ENCODE measurements at regions not wholly inside any gene's neighbourhood (a gene's known extent, or its start where the extent isn't known, plus 50 kb on each side); places are given as distances from the start of the nearest gene placed in this dataset.

DNA sequence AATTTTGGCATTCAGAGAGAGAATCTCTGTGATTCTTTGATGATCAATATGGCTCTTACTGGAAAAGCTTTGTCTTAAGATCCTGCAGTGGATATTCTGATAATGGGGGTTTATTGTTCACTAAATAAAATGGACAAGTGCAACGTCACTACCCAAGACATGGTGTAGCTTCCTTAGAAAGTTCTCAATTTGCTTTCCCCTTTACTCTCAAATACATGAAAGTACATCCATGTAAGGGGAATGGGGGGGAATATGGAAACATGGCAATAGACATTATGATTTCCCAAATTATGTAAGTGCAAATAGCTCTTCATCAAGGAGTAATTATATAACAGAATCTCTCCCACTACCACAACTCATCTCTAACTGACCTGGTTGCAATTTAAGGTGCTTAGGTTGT lies 126.3 kb upstream of the DPYD start:
- DNase-seq (ENCODE audit: low read depth in 3 of 3, low spot score in 1 of 3), result no peak

DNA sequence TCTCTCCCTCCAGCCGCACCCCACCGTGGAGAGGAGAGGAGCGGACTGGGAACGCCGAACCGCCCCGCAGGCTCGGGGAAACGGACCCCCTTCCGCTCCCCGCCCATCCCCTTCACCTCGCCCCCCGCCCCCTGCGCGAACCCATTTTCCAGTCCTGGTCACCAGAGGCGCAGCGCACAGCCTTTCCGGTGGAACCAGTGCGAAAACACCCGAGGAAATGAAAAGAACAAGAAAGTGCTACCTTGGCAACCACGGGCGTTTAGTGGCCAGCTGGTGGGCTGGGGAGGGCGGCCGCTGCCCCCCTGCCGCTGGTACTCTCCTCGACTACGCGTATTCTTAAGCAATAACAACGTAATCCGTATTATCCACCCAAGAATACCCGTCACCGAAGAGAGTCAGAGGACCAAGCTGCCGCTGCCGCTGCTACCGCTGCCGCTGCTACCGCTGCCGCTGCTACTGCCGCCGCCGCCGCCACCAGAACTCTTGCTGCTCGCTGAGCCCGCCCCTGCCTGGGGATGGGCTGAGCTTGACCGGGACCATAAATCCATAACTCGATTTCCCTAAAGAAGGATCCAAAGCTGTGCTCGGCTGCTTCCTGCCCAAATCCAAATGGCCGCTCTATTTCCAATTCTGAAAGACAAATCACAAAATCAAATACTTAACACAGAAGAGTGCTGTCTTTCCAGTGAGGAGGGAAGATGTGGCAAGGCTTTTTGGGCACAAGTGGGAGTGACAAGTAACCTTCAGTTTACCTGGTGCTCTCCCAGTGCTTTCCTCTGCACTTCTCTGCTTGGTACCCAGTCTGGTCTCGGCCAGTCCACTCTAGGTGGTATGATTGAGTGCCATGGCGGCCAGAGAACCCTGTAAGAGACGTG lies 125.2 kb upstream of the DPYD start:
- DNase-seq (ENCODE audit: low read depth in 3 of 3, low spot score in 1 of 3), result no peak

DNA sequence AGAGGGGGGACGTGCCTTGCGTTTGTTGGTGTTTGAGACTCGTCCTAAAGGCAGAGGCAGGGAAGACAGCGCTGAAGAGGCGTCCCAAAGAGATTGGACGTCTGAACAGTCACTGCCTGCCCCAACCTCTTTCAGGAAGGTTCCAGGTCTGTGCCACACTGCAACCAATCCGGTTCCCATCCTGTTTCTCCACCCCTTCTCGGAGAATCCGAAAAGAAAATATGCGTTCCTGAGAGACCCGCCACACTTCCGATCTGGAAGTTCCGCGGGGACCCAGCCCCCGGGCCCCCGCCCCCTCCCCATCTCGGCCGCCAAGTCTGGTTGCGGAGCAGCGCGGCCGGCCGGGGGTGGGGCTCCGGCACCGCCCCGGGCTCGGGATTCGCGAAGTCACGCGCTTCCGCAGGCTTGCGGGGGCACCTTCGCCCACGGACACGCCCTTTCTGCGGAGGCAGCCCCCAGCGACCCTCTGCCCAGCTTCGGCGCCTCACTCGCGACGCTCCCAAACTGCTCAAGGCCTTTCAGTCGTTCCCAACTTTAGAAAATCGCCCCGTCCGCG lies 124.5 kb upstream of the DPYD start:
- no peak for DNase-seq (ENCODE audit: low read depth in 3 of 3, low spot score in 1 of 3)

DNA sequence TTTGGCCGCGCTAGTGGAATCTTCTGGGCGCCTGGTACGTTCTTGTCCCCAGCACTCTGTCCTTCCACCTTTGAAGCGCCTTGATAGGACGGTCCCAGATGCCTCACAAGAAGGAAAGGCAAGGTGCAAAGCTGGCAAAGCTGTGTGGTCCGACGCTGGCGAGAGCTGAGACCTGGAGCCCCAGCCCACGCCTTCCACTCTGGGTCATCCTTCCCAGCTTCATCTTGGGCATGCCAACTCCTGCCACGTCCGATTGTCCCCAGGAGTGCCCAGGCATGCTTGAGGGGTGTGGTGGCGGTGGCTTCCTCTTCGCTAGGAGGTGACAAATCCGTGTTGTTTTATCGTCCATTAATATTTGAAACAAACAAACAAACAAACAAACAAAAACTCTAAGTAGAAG lies 123.9 kb upstream of the DPYD start:
- no peak for DNase-seq (ENCODE audit: low read depth in 3 of 3, low spot score in 1 of 3)

DNA sequence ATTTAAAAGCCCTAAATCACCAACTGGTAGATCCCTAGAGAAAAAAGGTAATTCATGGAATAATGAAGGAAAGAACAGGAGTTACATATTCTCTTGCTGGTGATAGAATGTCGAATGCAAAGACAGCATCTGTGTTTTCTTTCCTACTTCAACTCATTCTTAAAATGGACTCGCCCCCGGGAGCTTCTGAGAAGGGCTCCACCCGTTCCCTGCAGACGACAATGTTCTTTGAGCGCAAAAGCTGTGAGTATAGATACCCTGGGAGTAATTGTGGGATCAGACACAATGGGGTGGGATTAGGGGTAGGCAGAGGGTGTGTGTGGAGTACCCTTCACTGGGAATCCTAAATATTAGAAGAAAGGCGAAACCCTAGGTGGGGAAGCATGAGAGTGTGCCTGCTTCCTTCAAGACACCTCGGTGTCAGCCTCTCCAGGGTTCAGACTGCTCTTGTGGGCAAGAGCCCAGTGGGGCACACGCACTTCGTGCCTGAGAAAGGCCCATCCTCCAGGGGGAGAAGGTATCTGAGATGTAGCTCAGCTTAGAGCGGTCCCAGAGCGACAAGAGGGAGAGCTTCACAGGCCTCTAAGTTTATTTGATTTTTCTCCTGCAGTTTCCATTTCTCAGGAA lies 123.3 kb upstream of the DPYD start:
- no peak for DNase-seq (ENCODE audit: low read depth in 3 of 3, low spot score in 1 of 3)

DNA sequence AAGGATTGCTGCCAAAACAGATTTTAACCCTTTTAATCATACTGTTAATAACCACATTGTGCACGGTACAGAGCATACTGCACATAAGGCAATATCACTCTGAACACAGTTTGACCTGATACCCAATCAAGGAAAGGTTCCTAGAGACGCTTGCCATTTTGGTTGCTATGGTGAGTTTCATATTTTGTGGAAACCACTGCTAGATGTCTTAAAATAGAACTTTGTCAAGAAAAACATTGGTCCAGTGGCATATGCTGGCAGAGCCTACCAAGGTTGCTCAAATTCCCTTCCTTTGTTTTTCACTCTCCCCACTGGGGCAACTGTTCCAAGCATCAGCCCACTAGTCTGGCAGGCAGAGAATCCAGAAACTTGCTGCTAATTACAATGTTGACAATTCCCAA lies 114.8 kb upstream of the DPYD start:
- DNase-seq (ENCODE audit: low read depth in 3 of 3, low spot score in 1 of 3), result no peak

DNA sequence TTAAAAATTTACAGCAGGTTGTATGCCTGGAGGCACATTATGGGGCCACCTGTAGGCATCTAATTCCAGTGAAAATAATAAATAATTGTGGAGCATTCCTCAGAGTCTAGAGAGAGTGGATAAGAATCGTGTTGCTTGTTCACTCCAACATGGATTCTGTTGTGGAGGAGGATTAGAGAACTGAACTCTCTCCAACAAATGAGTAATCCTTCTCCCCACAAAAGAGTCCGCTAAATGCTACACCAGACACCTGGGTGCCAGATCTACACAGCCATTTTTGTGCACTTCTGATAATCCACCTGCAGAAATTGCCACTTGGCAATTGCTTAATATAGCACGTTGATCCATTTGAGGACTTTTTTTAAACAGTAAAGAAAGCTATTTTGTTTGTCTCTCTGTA lies 113.7 kb upstream of the DPYD start:
- no peak for DNase-seq (ENCODE audit: low read depth in 3 of 3, low spot score in 1 of 3)

DNA sequence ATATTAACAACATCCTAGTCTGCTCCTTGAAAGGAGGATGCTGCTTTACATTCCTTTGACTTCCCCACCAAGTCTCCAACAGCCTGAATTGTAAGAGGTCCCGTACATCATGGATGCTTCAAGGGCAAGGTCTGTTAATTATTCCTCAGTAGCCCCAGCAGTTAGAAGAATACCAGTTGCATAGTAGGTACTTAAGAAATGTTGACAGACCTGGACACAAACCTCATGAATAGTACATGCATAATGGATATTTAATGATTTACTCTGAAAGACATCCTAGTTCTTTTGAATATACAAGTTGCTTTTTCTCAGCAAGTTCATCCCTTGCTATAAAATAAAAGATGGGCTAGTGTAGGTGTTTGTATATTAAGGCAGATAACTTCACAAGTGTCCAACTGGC lies 112.1 kb upstream of the DPYD start:
- no peak for DNase-seq (ENCODE audit: low read depth in 3 of 3, low spot score in 1 of 3)

DNA sequence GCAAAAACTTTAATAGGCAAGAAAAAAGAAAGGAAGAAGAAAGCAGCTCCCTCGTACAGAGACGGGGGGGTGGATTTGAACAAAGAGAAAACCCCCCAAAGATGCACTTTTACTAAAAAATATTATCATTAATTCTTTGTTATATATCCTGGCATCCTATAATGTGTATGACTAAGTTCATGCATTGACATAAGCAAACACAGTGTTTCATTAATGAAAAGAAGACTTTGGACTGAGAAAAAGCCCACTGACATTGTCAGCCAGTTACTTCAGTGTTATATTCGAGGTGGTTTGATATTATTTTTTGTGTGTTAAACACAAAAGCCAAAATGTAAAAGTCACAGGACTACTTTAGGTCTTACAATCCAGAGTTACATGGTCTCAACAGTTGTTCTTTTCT lies 110.1 kb upstream of the DPYD start:
- no peak for DNase-seq (ENCODE audit: low read depth in 3 of 3, low spot score in 1 of 3)

DNA sequence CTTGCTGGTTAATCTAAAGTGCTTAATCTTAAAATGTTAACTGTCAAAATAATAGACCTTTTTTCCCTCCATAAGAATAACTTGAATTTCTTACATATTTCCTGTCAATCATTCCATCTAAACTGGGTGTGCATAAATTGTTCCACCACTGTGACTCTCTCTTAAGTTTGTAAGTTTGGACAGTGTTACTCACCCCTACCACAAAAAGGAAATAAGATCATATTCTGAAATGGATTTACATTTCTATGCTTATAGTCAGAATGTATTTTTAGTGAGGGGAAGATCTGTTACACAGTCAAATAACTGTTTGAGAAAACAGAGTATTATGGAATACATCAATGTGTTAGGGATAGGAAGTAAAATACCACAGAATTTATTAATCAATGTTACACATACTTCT lies 109.6 kb upstream of the DPYD start:
- no peak for DNase-seq (ENCODE audit: low read depth in 3 of 3, low spot score in 1 of 3)

DNA sequence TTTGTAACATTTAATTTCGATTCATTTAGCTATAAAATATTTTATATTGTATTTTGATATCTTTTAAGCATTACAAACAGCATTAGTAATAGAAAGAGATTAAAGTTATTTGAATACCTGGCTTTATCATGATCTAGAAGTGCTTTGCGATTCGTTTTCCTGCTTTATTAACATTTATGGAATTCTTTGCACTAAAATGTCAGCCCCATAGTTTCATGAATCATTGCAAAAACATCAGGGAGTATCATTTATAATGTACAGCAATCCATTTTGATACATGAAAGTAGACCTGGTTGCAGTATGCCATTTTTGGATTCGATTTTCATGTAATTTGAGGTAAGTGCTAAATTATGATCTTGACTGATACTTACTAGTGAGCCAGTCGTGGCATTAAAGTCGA lies 108.0 kb upstream of the DPYD start:
- DNase-seq (ENCODE audit: low read depth in 3 of 3, low spot score in 1 of 3), result no peak

DNA sequence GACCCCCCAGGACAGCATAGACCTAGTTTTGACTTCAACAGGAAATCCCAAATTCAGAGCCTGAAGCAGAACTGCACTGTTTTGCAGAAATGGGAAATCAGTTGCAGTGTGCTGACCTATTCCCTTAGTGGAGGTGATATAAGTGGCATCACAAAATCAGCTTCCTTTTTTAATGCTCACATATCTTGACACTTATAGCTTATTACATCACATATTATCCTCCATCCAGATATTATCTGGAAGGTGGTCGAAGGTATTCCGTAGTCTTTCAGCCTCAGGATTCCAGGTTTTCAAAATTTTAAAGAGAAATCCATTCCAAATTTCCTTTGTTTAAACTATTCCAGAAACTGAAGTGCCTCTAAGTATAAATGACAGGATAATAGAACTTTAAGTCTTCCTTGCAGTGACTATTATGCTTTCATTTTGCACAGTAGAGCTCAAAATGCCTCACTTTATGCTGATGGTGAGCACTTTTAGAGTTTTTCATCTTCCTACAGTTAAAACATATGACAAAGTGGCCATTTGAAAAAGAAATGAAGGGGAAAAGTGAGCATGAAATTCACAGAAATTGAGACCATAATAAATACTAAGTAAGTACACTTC lies 106.4 kb upstream of the DPYD start:
- DNase-seq (ENCODE audit: low read depth in 3 of 3, low spot score in 1 of 3), result no peak

DNA sequence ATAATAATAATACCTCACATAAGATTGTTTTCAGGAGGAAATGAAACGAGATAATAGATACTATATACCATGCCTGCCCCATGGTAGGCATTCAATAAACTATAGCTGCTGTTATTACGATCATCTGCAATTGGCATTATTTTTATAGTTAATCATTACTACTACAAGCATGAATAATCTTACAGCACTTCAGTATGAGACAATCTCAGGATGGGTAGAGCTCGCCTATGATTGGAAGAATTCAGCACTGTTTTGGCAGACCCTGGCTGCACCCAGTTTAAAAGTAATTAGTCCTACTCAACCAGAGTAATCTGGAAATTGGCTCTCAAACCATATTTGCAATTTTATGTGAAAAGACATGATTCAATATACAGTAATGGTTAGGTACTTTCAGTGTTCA lies 105.0 kb upstream of the DPYD start:
- no peak for DNase-seq (ENCODE audit: low read depth in 3 of 3, low spot score in 1 of 3)

DNA sequence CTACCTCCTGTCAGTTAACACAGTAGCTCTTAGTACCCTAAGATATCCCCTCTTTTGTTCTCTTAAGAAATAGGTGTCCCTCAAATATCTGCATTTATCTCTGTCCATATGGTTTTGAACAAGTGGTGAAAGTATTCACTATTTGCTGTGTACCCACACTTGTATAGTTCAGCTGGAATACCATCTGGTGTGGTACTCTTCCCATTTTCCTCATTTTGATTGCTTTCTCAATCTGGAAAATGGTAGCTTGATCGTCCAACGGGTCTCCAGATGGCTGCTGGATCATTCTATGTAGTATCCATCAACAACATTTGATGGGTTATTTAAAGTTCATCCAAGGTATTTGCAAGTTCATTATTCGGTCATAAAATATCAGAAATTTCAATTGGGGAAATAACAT lies 100.3 kb upstream of the DPYD start:
- DNase-seq (ENCODE audit: low read depth in 3 of 3, low spot score in 1 of 3), result no peak

DNA sequence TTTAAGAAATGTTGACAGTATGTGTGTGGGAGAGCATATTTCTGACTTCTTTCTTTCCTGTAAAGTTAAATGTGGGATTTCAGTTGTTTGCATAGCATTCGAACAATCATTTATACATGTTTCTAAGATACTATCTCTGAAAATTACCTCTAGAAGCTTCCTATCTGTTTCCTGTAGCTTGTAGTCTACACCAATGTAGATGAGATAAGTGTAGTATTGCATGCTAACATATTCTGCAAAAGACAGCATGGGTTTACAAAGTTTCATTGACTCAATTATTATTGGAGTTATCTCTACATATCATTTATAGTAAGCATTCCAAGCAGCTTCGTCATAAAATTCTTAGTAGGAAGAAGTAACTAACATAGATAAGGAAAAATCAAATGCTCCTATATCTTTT lies 98.9 kb upstream of the DPYD start:
- DNase-seq (ENCODE audit: low read depth in 3 of 3, low spot score in 1 of 3), result no peak

DNA sequence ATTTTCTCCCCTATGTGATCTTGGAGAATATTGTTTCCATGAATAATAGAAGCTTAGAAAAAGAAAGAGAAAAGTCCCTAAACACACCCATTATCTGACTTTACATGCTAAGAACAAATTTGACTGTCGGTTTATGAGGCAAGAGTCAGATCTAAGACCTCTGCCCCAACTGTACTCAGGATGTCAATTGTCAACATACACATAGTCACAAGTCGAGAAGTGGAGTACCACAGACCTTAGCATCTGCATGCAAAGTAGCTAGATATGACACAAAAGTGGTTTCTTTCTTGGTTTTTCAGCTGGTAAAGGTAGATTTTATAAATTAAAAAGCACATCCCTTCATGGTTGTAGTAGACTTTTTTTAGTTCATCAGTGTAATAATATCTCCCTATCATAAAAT lies 97.2 kb upstream of the DPYD start:
- no peak for DNase-seq (ENCODE audit: low read depth in 3 of 3, low spot score in 1 of 3)

DNA sequence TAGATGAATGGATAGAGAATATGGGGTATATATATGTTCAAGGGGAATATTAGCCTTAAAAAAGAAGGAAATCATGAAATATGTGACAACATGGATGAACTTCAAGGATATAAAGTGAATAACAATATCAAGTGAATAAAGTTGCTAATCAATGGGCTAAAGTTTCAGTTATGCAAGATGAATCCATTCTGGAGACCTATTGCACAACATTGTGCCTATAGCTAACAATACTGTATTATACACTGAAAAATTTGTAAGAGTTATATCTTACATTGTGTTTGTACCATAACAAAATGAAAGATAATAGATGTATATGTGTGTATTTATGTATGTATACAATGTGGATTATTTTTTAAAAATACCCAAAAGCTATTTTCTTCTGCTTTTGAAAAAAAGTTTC lies 96.3 kb upstream of the DPYD start:
- no peak for DNase-seq (ENCODE audit: low read depth in 3 of 3, low spot score in 1 of 3)

DNA sequence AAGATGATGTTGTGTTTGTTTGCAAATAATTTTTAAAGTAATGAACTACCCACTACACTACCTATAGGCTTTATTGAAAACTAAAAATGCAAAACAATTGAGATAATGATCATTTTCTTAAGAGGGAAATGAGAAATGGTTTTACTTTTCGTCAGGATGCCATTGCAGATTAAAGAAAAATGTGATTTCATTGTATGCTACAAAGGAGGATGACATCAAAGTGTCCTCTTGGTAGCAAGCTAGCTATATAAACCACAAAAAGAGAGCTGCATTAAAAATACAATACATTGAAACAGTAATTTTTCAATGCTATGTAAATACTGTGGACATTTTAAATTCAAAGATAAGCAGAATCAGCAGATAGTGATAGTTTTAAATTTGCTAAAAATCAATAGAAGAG lies 87.5 kb upstream of the DPYD start:
- no peak for DNase-seq (ENCODE audit: low read depth in 3 of 3, low spot score in 1 of 3)

DNA sequence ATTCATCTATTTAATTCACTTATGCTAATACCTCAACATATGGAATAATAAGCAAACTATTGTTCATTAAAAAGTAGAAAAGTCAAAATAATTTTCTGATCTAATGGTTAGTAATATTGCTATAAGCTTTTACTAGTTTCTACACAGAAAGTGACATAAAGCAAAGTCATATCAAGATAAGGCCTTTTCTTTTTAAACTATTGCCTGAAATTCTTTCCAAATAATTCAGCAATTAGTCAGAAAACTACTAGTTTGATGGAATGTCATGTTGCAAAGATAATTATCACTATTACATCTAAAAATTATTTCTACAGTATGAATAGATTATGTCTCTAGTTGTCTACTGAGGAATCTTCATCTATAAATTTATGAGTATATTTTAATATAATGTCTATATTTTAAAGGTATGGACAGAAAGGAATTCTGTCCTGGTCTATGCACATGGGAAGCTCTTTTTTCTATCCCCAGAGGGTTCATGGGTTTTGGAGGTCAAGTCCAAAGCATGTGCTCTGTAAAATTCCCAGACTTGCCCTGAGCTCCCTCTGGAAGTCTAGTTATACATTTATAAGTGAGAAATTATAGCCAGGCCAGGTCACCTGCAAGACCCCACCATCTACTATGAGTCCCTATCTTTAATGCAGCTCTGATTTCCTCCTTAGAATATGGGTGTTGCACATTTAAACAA lies 84.6 kb upstream of the DPYD start:
- no peak for DNase-seq (ENCODE audit: low read depth in 3 of 3, low spot score in 1 of 3)

DNA sequence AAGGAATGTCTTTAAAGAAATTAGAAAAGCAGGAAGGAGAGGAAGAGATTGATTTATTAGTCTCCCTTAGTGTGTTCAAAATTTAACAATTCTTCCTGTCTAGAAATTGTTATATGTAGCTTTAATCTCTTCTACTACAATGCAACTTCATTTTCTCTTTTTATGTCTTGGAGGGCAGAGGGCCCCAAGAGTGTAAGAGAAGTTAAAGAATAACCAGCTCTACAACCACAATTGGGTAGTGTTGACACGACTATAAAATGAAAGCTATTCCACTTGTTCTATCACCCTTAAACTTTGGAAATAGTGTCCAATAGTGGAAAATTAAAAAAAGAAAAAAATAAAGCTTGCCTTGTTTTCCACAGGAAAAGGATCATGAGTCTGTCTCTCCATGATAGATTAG lies 82.6 kb upstream of the DPYD start:
- no peak for DNase-seq (ENCODE audit: low read depth in 3 of 3, low spot score in 1 of 3)

DNA sequence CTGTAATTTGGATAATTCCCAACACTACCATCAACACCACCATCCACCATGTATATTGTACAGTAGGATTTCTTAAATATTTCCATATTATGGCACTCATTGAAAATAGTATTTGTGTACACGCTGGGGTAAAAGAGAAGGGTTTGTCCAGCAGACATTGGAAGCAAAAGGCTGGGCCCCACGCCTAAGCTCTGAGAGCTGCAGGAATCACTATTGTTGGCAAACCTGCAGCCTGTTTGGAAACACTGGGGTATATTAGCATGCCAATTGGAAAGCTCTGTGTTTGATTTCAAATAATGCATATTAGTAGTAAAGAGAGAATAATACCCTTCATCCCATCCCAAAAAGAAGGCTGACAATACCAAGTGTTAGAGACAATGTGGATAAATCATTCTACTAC lies 81.5 kb upstream of the DPYD start:
- DNase-seq (ENCODE audit: low read depth in 3 of 3, low spot score in 1 of 3), result no peak

DNA sequence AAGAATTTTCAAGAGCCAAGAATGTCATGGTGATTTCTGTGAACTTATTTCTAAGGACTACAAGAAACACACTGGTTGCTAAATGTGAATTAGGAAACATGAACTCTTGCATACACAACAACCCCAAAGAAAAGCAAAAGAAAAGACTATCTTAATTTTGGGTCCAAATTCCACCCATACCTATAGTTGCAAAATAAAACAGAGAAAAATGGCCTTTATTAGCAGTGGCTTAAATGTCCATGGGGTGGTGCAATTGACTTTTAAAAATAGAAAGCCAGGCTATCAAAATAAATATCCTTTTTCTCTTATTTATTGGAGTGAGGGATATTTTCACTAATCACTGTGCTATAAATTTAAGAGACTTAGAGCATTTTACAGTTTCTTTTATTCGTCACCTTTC lies 80.9 kb upstream of the DPYD start:
- DNase-seq (ENCODE audit: low read depth in 3 of 3, low spot score in 1 of 3), result no peak
